ENCODE measurements at regions not wholly inside any gene's neighbourhood (a gene's known extent, or its start where the extent isn't known, plus 50 kb on each side); places are given as distances from the start of the nearest gene placed in this dataset.
"Not testable (repeated sequence)": the region's sequence is repeated elsewhere in the genome, so short reads cannot be mapped to it uniquely, and the experiment has no call there.

DNA sequence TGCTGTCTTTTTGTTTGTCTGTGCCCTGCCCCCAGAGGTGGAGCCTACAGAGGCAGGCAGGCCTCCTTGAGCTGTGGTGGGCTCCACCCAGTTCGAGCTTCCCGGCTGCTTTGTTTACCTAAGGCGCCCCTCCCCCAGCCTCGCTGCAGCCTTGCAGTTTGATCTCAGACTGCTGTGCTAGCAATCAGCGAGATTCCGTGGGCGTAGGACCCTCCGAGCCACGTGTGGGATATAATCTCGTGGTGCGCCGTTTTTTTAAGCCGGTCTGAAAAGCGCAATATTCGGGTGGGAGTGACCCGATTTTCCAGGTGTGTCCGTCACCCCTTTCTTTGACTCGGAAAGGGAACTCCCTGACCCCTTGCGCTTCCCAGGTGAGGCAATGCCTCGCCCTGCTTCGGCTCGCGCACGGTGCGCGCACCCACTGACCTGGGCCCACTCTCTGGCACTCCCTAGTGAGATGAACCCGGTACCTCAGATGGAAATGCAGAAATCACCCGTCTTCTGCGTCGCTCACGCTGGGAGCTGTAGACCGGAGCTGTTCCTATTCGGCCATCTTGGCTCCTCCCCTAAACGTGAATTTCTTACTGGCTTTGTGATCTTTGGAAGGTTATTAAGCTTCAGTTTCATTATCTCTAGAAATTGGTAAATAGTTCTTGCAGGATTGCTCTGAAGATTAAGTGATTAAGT, 196.2 kb upstream of the ADO start:
- in situ Hi-C loops (cut with HindIII; ENCODE audit: low pct_unique_long_range_greater_than_20kb, low sequenced_read_pairs); DNase-seq (ENCODE audit: low read depth, low spot score): not testable (repeated sequence)

DNA sequence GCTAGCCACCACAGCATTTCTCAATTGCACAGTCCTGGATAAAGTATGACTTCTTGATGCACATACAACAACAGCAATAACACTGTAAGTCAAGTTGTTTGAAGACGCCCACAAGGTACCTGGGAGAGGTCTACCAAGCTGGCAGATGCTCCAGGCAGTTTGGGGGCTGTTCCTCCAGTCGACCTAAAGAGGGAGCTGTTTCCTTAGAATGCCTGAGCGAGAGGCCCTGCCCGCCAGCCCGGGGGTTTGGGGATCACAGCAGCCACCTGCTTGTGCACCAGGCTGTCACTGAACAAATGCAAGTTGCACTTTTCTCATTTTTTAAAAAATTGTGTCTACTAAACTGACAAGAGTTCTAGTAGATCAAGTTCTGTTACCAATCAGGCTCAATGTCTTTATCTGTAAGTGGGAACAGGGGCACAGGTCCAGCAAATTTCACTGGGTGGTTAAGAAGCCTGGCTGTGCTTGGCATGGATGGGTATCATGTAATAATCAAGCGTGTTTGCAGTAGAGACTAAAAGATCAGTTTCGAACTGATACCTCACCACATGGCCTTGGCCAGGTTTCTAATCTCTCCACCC, 193.8 kb upstream of the ADO start:
- in situ Hi-C loops (cut with HindIII; ENCODE audit: low pct_unique_long_range_greater_than_20kb, low sequenced_read_pairs) = no loop called here
- peak; percentile 72 for DNase-seq (ENCODE audit: low read depth, low spot score)

DNA sequence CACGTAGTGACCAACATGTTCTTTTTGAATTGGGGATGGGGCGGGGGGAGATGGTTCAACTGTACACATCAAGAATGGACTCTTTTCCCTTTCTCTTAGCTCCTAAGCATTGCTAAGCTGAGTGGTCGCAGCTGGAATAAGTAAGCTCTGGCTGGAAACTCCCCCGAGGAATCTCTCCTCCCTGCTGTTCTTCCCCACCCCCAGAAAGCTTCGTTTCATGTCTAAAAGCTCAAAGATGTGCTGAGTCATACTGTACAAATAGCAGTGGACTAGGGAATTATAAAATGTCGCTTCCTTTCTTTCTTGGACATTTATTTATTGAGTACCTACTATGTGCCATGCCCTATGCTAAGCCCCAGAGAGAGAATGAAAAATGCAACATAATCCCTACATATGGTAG, 191.1 kb upstream of the ADO start:
- no peak for DNase-seq (ENCODE audit: low read depth, low spot score)
- in situ Hi-C loops (cut with HindIII; ENCODE audit: low pct_unique_long_range_greater_than_20kb, low sequenced_read_pairs) = no loop called here

DNA sequence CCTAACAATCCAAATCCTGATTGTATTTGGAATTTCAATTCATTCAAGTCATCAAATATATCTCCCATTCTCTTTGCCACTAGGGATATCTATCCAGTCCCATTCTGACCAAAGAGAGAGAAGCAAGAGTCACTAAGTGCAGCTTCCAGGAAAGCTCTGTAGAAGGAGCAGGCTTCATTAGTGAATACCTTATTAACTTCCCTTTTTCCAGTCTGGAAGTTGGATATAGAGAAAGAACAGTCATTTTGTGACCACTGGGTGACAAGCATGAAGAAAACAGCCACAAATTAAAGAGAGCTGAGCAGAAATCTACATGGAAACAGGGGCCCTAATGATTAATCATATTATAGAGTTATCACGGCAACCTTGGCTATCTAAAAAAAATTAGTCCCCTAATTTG, 190.7 kb upstream of the ADO start:
- DNase-seq (ENCODE audit: low read depth, low spot score) = no peak
- in situ Hi-C loops (cut with HindIII; ENCODE audit: low pct_unique_long_range_greater_than_20kb, low sequenced_read_pairs) = no loop called here

DNA sequence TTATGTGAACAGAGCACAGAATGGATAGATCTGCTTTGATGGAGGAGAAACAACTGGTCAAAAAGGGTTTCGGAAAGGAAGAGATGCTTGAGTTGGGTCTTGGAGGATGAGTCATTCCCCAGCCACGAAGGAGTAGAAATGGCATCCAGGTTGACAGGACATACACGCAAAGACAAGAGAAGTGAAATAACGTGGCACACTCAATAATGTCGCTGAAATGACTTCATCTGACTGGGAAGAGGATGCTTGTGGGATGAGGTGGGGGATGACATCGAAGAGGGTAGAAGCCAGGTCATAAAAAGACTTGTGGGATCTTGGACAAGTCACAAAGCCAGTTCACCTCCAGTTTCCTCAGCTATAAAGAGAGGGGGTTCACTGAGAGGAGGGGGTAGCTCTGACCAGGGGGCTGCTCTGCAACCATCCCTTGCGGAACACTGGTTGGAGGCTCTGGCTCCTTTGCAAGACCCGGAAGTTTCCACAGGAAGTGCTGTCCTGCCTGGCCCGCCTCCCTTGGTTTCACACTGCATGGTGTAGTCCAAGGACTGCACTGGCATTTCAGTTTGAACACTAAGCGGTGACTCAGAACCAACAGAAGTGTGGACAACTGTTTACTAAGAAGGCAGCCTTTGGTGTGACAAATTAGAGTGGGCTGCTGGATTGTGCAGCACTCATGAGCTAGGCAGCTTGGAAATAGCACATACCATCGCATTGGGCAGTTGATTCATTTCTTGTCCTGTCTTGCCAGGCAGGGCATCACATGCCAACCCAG, 189.9 kb upstream of the ADO start:
- no peak for DNase-seq (ENCODE audit: low read depth, low spot score)
- in situ Hi-C loops (cut with HindIII; ENCODE audit: low pct_unique_long_range_greater_than_20kb, low sequenced_read_pairs) = no loop called here

DNA sequence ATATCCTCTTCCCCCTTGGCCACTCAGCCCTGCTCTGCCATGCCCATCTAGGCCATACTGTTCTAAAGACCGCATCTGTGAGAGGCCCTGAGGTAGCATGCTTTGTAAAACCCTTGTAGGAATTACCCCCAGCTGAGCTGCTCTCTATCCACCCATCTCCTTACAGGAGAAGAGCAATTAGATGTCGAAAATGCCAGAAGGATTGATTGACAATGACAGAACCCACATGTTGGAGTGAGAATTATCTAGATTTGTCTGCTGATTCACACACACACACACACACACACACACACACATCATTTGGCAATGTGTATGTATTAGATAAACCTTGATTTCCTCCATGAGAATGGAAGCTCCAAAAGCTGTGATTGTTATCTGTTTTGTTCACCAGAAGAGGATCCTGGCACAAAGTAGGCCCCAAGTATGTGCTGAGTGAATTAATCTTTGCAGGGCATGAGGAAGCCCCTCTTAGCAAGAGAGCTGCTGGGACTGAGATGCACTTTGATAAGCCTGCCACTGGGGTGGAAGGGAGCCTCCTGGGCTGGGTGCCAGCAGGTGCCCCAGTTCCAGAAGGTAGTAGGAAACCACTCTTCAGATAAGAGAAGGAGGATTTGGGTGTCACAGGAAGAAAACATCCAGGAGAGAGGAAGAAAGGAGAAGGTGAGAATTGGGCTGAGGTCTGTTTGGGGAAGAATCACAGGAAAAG, 187.5 kb upstream of the ADO start:
- in situ Hi-C loops (cut with HindIII; ENCODE audit: low pct_unique_long_range_greater_than_20kb, low sequenced_read_pairs) = no loop called here
- DNase-seq (ENCODE audit: low read depth, low spot score) = no peak

DNA sequence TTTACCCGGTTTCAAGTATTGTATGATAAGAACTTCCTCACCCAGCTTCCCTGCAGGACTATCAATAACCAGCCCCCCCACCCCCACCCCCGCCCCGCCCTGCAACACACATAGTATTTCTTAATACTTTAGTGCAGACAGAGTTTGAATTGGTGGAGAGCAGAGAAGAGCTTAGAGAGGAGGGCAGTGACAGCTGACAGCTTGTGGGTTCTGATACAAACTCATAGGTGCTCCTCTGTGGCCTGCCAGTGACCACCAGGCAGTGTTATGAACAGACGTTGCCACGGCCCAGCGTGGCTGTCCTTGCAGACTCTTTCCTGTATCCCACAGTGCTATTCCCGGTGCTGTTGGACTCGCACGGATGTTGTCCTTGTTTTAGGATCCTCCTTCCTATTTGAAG, 186.9 kb upstream of the ADO start:
- DNase-seq (ENCODE audit: low read depth, low spot score) = no peak
- in situ Hi-C loops (cut with HindIII; ENCODE audit: low pct_unique_long_range_greater_than_20kb, low sequenced_read_pairs) = no loop called here

DNA sequence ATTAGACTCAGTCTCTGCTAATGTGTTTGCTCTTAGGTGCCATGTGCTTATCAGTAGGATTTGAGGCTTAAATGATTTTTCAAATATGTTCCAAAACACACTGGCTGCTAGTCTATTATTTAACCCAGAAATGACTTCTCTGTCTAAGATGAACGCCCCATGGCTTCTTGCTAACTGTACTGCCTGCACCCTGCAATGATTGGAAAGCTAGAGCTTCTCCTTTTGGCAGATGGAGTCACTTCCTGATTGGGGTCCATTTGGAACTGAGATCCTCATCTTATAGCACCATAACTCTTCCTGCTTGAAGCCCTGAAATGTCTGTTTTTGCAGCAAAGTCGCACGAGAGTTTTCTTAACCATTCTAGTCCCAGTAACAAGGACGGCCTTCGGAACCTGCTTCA, 186.5 kb upstream of the ADO start:
- no peak for DNase-seq (ENCODE audit: low read depth, low spot score)
- in situ Hi-C loops (cut with HindIII; ENCODE audit: low pct_unique_long_range_greater_than_20kb, low sequenced_read_pairs) = no loop called here

DNA sequence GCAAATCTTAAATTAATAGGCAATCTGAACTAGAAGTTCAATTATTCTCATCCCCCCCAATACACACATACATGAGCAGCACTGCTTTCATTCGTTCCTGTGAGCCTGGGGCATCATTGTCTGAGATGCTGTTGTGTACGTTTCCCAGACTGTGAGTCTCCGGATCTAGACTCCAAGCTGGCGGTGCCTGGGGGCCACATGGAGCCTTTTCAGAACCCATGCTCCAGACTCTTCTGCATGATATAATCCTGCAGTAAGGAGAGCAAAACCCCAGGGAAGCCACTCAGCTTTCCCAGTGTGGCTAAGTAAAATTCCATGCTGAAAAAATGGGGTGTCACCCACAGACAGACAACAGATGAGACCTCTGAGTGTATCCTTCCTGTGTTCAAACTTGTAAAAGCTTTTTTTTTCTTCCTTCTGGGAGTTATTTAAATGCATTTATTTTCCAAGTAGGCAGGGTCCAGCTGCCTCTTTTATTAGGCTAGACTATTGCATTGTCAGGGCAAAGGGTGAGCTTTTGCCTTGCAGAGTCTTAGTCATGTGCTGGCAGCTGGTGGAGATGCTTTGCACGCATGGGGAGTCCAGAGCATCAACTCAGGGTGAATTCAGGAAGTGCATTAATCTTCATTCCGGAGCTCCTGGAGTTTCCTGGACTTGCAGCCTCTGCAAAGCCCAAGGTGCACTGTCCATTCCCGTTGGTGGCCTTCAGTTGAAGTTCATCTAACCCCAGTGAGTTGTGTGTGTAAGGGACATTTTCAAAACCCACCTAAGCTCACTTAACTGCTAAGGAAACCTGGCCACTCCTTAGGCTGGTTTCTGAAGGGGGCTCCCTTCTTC, 185.7 kb upstream of the ADO start:
- in situ Hi-C loops (cut with HindIII; ENCODE audit: low pct_unique_long_range_greater_than_20kb, low sequenced_read_pairs) = no loop called here
- DNase-seq (ENCODE audit: low read depth, low spot score) = no peak

DNA sequence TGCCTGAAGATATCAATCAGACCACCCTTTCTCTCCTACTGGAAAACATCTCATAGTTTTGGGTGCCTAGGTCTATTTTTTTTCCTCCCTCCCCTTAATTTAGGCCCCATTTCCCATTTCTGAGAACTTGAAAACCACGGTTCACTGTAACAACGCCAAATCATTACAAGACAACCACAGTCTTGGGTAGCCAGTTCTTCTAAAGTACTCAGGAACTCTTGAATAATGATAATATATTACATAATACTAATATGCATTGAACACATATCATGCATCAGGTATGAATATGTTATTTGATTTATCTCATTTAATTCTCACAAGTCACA, 185.1 kb upstream of the ADO start:
- in situ Hi-C loops (cut with HindIII; ENCODE audit: low pct_unique_long_range_greater_than_20kb, low sequenced_read_pairs) = no loop called here

DNA sequence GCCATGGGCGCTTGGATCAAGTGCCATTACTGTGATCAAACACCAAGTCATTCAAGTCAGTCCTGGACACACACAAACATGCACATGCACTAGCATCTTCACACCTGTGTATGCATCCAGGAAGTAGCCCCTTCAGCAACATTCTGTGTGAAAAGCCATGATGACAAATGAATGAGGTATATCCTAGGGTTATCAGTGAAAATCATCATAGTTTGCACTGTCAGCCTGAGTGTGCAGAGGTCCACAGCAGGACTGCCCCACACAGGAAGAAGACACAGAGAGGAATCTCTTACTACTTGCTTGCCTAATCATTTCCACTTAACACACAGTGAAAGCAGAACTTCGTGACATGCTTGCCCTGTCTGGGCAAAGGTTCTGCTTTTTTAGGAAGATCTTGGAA, 184.0 kb upstream of the ADO start:
- in situ Hi-C loops (cut with HindIII; ENCODE audit: low pct_unique_long_range_greater_than_20kb, low sequenced_read_pairs) = no loop called here
- DNase-seq (ENCODE audit: low read depth, low spot score) = no peak

More for the DNA sequence above, 185.1 kb upstream of the ADO start:
- DNase-seq (ENCODE audit: low read depth, low spot score) = no peak

DNA sequence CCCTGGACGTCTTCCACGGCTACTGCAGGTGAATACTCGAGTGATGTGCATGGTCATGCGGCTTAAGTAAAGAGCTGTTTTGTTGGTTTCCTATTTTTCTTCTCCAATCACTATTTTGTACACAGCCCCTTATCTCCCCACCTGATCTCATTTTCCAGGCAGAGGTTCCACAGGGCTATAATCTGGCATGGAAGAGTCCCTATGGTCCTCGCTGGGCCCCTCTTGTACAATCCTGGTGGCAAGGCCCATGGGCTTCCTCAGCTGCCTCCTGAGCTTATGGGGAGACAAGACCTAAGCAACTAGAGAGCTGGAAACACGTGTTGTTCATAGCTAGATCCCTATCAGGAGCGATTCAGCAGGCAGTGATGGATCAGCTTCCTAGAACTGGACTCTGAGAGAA, 181.3 kb upstream of the ADO start:
- in situ Hi-C loops (cut with HindIII; ENCODE audit: low pct_unique_long_range_greater_than_20kb, low sequenced_read_pairs) = no loop called here
- DNase-seq (ENCODE audit: low read depth, low spot score) = no peak

DNA sequence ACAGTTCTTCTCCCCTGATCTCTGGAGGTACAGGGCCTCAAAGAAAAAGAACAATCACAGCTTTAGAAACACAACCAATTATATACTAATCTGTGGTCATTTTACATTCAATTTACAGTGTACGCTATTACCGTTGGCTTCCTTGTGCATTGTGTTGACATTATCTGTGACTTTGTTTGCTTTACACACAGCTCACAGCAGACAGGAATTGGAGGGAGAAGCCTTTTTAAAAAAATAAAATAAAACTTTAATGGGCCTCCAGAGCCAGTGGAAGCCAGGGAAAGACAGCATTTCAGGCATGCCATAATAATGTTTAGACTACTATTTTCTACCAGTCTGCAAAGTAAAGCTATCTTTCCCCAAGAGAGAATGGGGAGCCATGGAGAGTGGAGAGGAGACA, 179.0 kb upstream of the ADO start:
- DNase-seq (ENCODE audit: low read depth, low spot score) = no peak
- in situ Hi-C loops (cut with HindIII; ENCODE audit: low pct_unique_long_range_greater_than_20kb, low sequenced_read_pairs) = no loop called here

DNA sequence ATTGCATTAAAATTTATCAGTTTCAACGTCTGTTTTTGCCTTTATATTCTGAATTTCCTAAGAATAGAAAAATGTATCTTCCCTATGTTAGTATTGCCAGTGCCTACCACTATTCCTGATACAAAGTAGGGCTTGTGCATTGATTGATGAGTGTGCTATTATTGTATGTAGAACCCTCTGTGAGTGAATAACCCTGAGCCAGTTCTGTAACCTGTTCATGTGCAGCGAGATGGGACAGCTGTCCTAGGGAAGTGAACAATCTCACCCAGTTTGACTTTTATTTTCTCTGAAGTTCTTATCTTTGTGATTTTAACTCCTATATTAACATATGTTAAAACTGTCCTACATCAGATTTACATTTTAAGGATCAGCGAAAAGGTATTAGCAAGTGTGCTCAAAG, 178.4 kb upstream of the ADO start:
- no peak for DNase-seq (ENCODE audit: low read depth, low spot score)
- in situ Hi-C loops (cut with HindIII; ENCODE audit: low pct_unique_long_range_greater_than_20kb, low sequenced_read_pairs) = no loop called here

DNA sequence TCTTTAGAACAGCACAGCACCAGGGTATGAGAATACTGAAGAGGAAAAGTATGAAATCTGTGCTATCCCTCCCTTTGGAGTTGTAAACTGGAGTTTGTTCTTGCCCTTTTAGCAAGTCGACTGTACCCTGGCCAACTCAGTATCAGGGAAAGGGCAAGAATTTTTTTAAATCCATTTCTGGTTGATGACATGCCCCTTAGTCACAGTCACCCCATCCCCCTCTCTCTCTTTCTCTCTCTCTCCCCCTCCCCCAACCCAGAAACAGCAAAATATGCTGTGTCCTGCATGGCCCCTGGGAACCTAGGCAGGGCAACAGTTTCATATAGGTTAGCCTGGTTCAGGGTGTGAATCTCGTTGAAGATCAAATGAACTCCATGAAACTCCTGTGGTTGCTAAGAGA, 177.7 kb upstream of the ADO start:
- no peak for DNase-seq (ENCODE audit: low read depth, low spot score)
- in situ Hi-C loops (cut with HindIII; ENCODE audit: low pct_unique_long_range_greater_than_20kb, low sequenced_read_pairs) = no loop called here

DNA sequence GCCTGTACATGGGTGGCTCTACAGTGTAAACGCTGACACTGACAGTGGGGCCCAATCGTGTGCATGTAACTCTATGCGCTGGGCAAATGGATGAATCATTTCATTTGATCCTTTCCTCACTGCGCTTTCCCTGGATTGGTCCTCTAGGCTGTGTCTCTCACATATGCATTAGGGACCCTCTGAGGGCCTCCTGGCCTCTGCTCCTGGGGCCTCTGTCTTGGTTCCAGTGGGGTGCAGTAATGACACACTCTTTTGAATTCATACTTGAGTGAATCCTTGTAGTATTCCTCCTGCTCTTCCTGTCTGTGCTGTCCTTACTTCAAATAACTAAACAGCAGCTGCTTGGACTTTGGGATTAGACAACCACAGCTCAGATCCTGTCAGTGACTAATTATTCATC, 176.5 kb upstream of the ADO start:
- no peak for DNase-seq (ENCODE audit: low read depth, low spot score)
- in situ Hi-C loops (cut with HindIII; ENCODE audit: low pct_unique_long_range_greater_than_20kb, low sequenced_read_pairs) = no loop called here

DNA sequence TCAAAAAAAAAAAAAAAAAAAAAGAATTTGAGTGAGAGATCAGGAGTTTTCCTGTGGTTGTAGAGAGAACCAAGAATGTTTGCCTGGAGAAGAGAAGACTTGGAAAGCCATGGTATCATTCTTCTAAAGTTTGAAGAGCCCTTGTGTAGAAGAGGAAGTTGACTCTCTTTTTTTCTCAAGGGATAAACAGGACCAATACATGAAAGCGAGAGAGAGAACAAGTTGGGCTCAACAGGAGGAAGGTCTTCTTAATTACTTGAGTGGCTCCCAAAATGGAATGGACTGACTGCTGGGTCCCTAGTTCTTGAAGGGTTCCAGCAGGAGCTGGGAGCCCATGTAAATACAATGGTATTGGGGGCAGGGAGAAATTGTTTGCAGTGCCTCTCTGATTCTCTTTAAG, 173.3 kb upstream of the ADO start:
- no peak for DNase-seq (ENCODE audit: low read depth, low spot score)
- in situ Hi-C loops (cut with HindIII; ENCODE audit: low pct_unique_long_range_greater_than_20kb, low sequenced_read_pairs) = no loop called here

All from SK-MEL-5 (cell line).